Lower leg skin (tissue), 4 donors: ENCODE measurements at regions not wholly inside any gene's neighbourhood (a gene's known extent, or its start where the extent isn't known, plus 50 kb on each side); places are given as distances from the start of the nearest gene placed in this dataset.

Experiments used
- DNase-seq, 2 donors: peaks; one replicate each; pipeline ENCODE4 v3.0.0-alpha.2; 2019; ENCODE audit warnings: low spot score in 2 of 2
- H3K4me3 ChIP-seq: fragments of 200-600 bp; sonication (generic); 2 replicates; pipeline ENCODE4 v1.5.1; 2017; ENCODE audit warnings: mild to moderate bottlenecking, low read depth; ENCODE audit not compliant: poor library complexity, severe bottlenecking
- POLR2A ChIP-seq, 2 donors: fragments of 450-650 bp; IDR thresholded peaks; one replicate each; pipeline ENCODE4 v1.6.1; 2016 to 2017; ENCODE audit warnings: antibody characterized with exemption in 2 of 2, mild to moderate bottlenecking in 1 of 2, moderate library complexity in 1 of 2
- WGBS, 2 donors: methylation state at CpG; one replicate each; pipeline ENCODE4 v1.1.5; 2018; 5-methylcytosine and 5-hydroxymethylcytosine counted together
- intact Hi-C: fragments of 100-400 bp; cut with DNase I; formaldehyde crosslinking; loops from one replicate; pipeline ENCODE4 v1.15.0; 2023; ENCODE audit warnings: low total_unique reads
- TF ChIP-seq, protein P1 (sequence below), 3 donors: fragments of 450-650 bp; IDR thresholded peaks; one replicate each; pipeline ENCODE4 v1.5.1; 2016; ENCODE audit warnings: antibody characterized with exemption in 3 of 3, mild to moderate bottlenecking in 3 of 3, moderate library complexity in 2 of 3

DNA sequence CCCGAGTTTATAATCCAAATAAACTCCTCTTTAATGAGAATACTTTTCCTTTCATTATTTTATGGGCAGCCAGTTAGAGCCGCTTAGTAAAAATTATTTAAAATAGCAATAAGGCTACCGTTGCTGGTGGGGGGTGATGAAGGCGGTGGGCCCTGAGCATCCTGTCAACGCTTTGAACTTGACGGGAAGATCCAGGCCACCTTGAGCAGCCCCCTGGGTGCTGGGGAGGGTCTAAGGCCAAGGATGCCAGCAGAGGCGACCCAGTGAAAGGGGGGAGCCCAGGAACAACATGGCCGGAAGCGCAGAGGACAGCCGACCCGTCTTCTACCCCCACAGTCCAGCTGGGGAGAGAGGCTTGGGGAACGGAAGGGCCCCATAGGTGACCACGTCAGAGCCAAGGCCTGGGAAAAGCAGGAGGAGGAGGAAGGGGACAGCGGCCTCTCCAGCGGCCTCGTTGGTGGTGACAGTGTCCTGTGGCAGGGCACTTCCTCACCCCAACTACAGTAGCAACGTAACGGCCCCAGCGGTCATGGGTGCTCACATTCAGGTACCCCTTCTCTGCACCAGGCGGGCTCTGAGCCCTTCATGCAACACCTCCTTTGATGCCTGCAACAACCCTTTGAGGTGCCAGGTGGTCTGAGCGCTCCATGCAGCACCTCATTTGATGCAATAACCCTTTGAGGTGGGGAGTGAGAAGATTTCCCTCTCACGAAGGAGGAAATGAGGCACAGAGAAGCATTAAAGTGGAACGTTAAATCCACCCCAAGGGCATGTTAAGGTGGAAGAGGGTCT lies 695.3 kb downstream of the TBC1D22A start:
- WGBS, 2 donors, result 90% methylated on average over 23 of the region's 23 CpGs
- H3K4me3 ChIP-seq, result no peak overlapping the region
- intact Hi-C loops, result loop anchor here (10.0 kb wide), 1 partner anchor 1687 kb away; no protein-coding TSS in a partner anchor
- DNase-seq, result no peak
- no peak for TF ChIP-seq POLR2A (IDR thresholded peaks at IDR 0.05)
- TF ChIP-seq, protein P1, sequence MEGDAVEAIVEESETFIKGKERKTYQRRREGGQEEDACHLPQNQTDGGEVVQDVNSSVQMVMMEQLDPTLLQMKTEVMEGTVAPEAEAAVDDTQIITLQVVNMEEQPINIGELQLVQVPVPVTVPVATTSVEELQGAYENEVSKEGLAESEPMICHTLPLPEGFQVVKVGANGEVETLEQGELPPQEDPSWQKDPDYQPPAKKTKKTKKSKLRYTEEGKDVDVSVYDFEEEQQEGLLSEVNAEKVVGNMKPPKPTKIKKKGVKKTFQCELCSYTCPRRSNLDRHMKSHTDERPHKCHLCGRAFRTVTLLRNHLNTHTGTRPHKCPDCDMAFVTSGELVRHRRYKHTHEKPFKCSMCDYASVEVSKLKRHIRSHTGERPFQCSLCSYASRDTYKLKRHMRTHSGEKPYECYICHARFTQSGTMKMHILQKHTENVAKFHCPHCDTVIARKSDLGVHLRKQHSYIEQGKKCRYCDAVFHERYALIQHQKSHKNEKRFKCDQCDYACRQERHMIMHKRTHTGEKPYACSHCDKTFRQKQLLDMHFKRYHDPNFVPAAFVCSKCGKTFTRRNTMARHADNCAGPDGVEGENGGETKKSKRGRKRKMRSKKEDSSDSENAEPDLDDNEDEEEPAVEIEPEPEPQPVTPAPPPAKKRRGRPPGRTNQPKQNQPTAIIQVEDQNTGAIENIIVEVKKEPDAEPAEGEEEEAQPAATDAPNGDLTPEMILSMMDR (IDR thresholded peaks at IDR 0.05), result no peak

DNA sequence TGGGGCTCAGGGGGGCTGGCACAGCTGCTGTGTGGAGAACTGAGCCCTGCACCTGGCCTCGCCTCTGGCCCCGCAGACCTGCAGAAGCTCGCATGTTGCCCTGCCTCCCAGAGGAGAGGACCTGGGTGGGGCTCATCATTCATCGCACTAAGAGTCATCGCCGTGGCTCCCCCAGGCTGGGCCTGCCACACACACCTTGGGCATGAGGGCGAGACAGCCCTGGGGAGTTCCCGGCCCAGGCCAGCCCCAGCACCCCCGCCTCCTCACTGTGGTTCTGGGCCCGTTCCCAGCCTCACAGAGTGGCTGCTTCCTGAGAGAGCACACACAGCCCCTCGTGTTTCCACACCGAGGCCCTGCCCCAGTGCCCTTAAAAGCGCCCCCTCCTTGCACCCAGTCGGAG lies 694.6 kb downstream of the TBC1D22A start:
- H3K4me3 ChIP-seq, result no peak overlapping the region
- WGBS, 2 donors, result 63 to 88% methylated on average over 10 to 12 of the region's 14 CpGs
- intact Hi-C loops, result loop anchor here (10.0 kb wide), 1 partner anchor 1688 kb away; no protein-coding TSS in a partner anchor
- TF ChIP-seq, protein P1 (IDR thresholded peaks at IDR 0.05), result no peak
- TF ChIP-seq POLR2A (IDR thresholded peaks at IDR 0.05), result no peak
- DNase-seq, result no peak

DNA sequence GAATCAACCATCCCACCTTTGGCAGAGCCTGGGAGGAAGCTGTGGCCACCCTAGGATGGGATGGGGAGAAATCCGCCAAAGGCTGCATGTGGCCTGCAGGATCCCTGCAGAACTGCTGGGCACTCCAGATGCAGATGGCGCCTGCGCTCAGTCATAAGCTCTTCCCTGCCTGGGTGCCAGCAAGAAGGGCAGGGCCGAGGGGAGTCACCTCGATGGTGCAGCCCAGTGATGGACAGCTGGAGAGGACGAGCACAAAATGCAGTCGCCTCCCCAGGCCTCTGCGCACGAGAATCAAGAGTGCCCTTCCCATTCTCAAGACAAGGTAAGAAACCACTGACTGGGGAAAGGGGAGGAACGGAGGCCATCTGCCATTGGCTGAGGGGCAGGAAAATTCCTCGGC lies 693.6 kb downstream of the TBC1D22A start:
- no peak overlapping the region for H3K4me3 ChIP-seq
- TF ChIP-seq, protein P1 (IDR thresholded peaks at IDR 0.05), result no peak
- TF ChIP-seq POLR2A (IDR thresholded peaks at IDR 0.05), result no peak
- intact Hi-C loops, result loop anchor here (10.0 kb wide), 1 partner anchor 1689 kb away; no protein-coding TSS in a partner anchor
- no peak for DNase-seq
- whole genome bisulfite sequencing, 2 donors, result 88 to 90% methylated on average over 11 of the region's 11 CpGs

DNA sequence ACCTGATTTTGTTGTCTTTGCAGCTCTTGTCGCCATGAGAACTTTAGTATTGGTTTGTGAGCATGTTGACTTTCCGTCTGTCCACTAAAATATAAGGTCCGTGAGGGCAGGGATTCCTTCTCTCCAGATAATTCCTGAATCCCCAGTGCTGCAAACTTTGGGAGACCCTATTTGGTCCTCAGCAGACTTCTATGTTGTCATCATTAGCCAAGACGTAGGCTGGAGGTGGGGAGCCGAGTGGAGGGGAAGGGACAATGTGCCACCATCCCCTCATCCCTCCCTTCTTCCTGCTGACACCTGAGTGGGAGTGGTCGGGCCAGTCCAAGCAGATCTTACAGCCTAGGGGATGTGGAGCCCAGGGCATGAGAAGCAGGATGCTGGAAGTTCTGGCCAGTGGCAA lies 690.6 kb downstream of the TBC1D22A start:
- TF ChIP-seq POLR2A (IDR thresholded peaks at IDR 0.05), result no peak
- TF ChIP-seq, protein P1 (IDR thresholded peaks at IDR 0.05), result no peak
- H3K4me3 ChIP-seq, result no peak overlapping the region
- intact Hi-C loops, result loop anchor here (10.0 kb wide), 1 partner anchor 1692 kb away; no protein-coding TSS in a partner anchor
- 91 to 93% methylated on average over 6 of the region's 6 CpGs for WGBS, 2 donors
- DNase-seq, result no peak

DNA sequence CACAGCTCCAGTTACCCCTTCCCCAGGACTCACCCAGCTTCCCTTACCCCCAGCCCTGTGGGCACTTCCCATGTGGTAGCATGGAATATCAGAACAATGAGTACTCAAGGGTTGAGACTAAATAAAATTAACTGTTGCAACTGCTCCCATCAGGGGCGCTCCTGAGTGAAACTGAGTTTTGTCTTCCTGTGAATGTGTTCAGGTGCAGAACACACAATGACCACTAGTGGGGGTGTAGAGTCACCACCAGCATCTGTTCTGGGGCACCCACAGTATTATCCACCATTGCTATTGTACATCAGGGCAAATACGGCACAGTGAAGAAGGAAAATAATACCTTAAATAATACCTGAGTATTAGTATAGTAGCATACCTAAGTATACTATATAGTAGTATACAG lies 689.7 kb downstream of the TBC1D22A start:
- TF ChIP-seq, protein P1 (IDR thresholded peaks at IDR 0.05), result no peak
- TF ChIP-seq POLR2A (IDR thresholded peaks at IDR 0.05), result no peak
- WGBS, 2 donors, result 69 to 84% methylated on average over 2 of the region's 2 CpGs
- intact Hi-C loops, result loop anchor here (10.0 kb wide), 1 partner anchor 1693 kb away; no protein-coding TSS in a partner anchor
- no peak overlapping the region for H3K4me3 ChIP-seq
- DNase-seq, result no peak
